HepG2 (cell line): ENCODE measurements at regions not wholly inside any gene's neighbourhood (a gene's known extent, or its start where the extent isn't known, plus 50 kb on each side); places are given as distances from the start of the nearest gene placed in this dataset.

Source experiments
- ATAC-seq: fragments of 200-7000 bp; cut with Tn5 transposase; 3 replicates; pipeline ENCODE4 v1.9.1; 2020; ENCODE audit warnings: mild to moderate bottlenecking, moderate library complexity
- BruUV-seq: library from RNA; stranded (reverse); fragments of 400-500 nt; replicated peaks from 2 replicates; lab custom pipeline; 2021; lab: Mats Ljungman, UMichigan
- CTCF ChIA-PET: fragments of 300-600 bp; formaldehyde crosslinking; extraction: SDS; loops from one replicate; lab custom pipeline; 2021; ENCODE audit warnings: low total read pairs, inconsistent platforms, low intra/inter-chr PET ratio; lab: Yijun Ruan, JAX
- POLR2A ChIA-PET: fragments of 350-600 bp; sonication (Branson Sonifier 250); formaldehyde crosslinking; loops from one replicate; lab custom pipeline; 2020; ENCODE audit warnings: antibody characterized with exemption, inconsistent platforms; lab: Yijun Ruan, JAX
- DNase-seq: peaks from one replicate; pipeline ENCODE4 v3.0.0-alpha.2; 2015; ENCODE audit warnings: low spot score
- FAIRE-seq: peaks from 3 replicates; lab custom pipeline; 2011; peaks lifted over from hg19 to GRCh38; lab: Jason Lieb, UNC
- H2AFZ ChIP-seq: one replicate; pipeline ENCODE4 v1.6.1; 2011; ENCODE audit warnings: low read length, inconsistent platforms
- H3K27ac ChIP-seq: fragments of 300-600 bp; 3 replicates; pipeline ENCODE4 v1.8.0; 2011; ENCODE audit warnings: mixed run types, mild to moderate bottlenecking, mixed read lengths, low read length, inconsistent platforms; ENCODE audit not compliant: insufficient read depth; ENCODE audit errors: extremely low read length
- H3K27me3 ChIP-seq, 2 experiments: fragments of 200-600 bp in 1 of 2; 2 replicates in 1 of 2; 3 replicates in 1 of 2; pipeline versions ENCODE4 v1.6.0 to v1.8.0; 2011; ENCODE audit warnings: low read length in 2 of 2, mild to moderate bottlenecking in 2 of 2, moderate library complexity in 2 of 2, inconsistent platforms in 1 of 2; ENCODE audit not compliant: insufficient read depth in 2 of 2, control insufficient read depth in 1 of 2
- H3K36me3 ChIP-seq, 2 experiments: fragments of 200-600 bp in 1 of 2; replicated peaks in 1 of 2; 2 replicates in 1 of 2; 3 replicates in 1 of 2; pipeline versions ENCODE4 v1.5.1 to v1.8.0; 2011; ENCODE audit warnings: low read length in 2 of 2, inconsistent platforms in 1 of 2; ENCODE audit not compliant: insufficient read depth in 2 of 2, control insufficient read depth in 1 of 2
- H3K4me1 ChIP-seq: 2 replicates; pipeline ENCODE4 v1.5.1; 2012; ENCODE audit warnings: low read length, inconsistent platforms; ENCODE audit not compliant: insufficient read depth
- H3K4me2 ChIP-seq: 2 replicates; pipeline ENCODE4 v1.6.0; 2011; ENCODE audit warnings: low read depth, low read length, inconsistent platforms
- H3K4me3 ChIP-seq, 3 experiments: fragments of 200-600 bp in 1 of 3; sonication (generic), shearing (Covaris generic) in 1 of 3; replicated peaks in 1 of 3; 2 replicates each; pipeline ENCODE4 v1.5.1; 2011 to 2016; ENCODE audit warnings: low read length in 3 of 3, inconsistent platforms in 2 of 3, low read depth in 2 of 3, mild to moderate bottlenecking in 2 of 3, control low read depth in 1 of 3, mixed read lengths in 1 of 3; ENCODE audit not compliant: insufficient read depth in 1 of 3
- H3K79me2 ChIP-seq: one replicate; pipeline ENCODE4 v1.6.1; 2011; ENCODE audit warnings: low read length, inconsistent platforms; ENCODE audit not compliant: insufficient read depth
- H3K9ac ChIP-seq: 2 replicates; pipeline ENCODE4 v1.6.0; 2011; ENCODE audit warnings: mild to moderate bottlenecking, low read depth, low read length, inconsistent platforms; ENCODE audit not compliant: insufficient read depth
- H3K9me3 ChIP-seq: 2 replicates; pipeline ENCODE4 v1.5.1; 2012; ENCODE audit warnings: mild to moderate bottlenecking, low read length
- H4K20me1 ChIP-seq: 2 replicates; pipeline ENCODE4 v1.6.0; 2011; ENCODE audit warnings: inconsistent platforms, mild to moderate bottlenecking, low read length, moderate library complexity; ENCODE audit not compliant: insufficient read depth
- KLF9 ChIP-seq: IDR thresholded peaks from 2 replicates; pipeline ENCODE4 v1.6.1; 2016; ENCODE audit warnings: low read depth
- MLLT10 ChIP-seq: sonication (generic); formaldehyde crosslinking; IDR thresholded peaks from 2 replicates; pipeline ENCODE4 v1.4.0; 2020; ENCODE audit warnings: missing genetic modification reagents
- NR2F1 ChIP-seq, 2 experiments: fragments of 450-650 bp in 1 of 2; formaldehyde crosslinking in 1 of 2; IDR thresholded peaks; 2 replicates each; pipeline versions ENCODE4 v1.5.0 to v1.6.1; 2016 to 2020; ENCODE audit warnings: mild to moderate bottlenecking in 1 of 2, missing compliant biosample characterization in 1 of 2, missing genetic modification reagents in 1 of 2, moderate library complexity in 1 of 2
- ZNF20 ChIP-seq: sonication (generic); formaldehyde crosslinking; IDR thresholded peaks from 2 replicates; pipeline ENCODE4 v1.4.0; 2020; ENCODE audit warnings: mild to moderate bottlenecking, moderate library complexity, missing genetic modification reagents
- WGBS: methylation state at CpG from one replicate; pipeline ENCODE4 v1.1.6; 2017; ENCODE audit warnings: low lambda C conversion rate; 5-methylcytosine and 5-hydroxymethylcytosine counted together
- in situ Hi-C: cut with HindIII; loops from 2 replicates; pipeline ENCODE4 v1.10.0; 2017; ENCODE audit warnings: low pct_unique_long_range_greater_than_20kb; ENCODE audit not compliant: extremely low pct_ligation_motif_present
- intact Hi-C: fragments of 100-400 bp; cut with micrococcal nuclease; formaldehyde crosslinking; loops from one replicate; pipeline ENCODE4 v1.10.0; 2022; ENCODE audit not compliant: unreplicated experiment
- TF ChIP-seq, protein P1 (sequence below): sonication (generic); formaldehyde crosslinking; IDR thresholded peaks from 2 replicates; pipeline ENCODE4 v1.4.0; 2020; ENCODE audit warnings: missing genetic modification reagents

DNA sequence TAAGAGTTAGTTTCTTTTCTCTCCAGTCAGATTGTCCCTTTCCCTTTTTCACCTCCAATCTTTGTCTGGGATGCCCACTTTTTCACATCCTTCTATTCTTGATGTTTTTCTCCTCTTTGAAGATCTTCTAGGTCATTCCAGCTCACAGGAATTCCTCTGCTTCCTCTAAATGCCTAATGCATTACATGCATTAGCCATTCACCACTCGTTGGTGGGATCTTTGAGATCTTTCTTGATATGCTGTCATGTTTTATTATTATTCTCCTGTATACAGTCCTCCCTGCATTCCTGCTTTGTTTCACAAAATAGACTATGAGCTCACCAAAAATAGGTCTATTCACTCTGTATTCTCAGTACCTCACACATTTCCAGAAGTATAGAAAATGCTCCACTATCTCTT lies 129.0 kb downstream of the LYPLAL1 start:
- in situ Hi-C loops (loop anchor here (25.0 kb wide), 1 partner anchor 940 kb away; no protein-coding TSS in a partner anchor), intact Hi-C loops (no loop called here)
- Histone ChIP-seq H3K27me3 (no peaks in the 10 kb centered on the region), H3K9me3 (peaks cover 8% of the 10 kb centered on the region), H3K4me3 (no peak overlapping the region), H3K79me2 (no peaks in the 10 kb centered on the region), H3K27ac (no peak overlapping the region), H2AFZ (no peak overlapping the region), H3K4me2 (no peak overlapping the region), H3K36me3 (no peaks in the 10 kb centered on the region), H3K4me1 (no peaks in the 10 kb centered on the region), H4K20me1 (no peaks in the 10 kb centered on the region), H3K9ac (no peak overlapping the region)
- ChIA-PET CTCF (no interaction called here), POLR2A (interaction anchor here (1.1 kb wide), 1 partner anchor 11 kb away, joined by 3 read pairs; no protein-coding TSS in a partner anchor)
- DNase-seq (no peak), ATAC-seq (no peak), FAIRE-seq (no peak)
- BruUV-seq, result no TSS peak
- no peak for TF ChIP-seq MLLT10 (CRISPR knock-in tag)
- TF ChIP-seq NR2F1 (CRISPR knock-in tag; IDR thresholded peaks at IDR 0.05), result no peak
- no peak for TF ChIP-seq ZNF20 (CRISPR knock-in tag)
- TF ChIP-seq, protein P1, sequence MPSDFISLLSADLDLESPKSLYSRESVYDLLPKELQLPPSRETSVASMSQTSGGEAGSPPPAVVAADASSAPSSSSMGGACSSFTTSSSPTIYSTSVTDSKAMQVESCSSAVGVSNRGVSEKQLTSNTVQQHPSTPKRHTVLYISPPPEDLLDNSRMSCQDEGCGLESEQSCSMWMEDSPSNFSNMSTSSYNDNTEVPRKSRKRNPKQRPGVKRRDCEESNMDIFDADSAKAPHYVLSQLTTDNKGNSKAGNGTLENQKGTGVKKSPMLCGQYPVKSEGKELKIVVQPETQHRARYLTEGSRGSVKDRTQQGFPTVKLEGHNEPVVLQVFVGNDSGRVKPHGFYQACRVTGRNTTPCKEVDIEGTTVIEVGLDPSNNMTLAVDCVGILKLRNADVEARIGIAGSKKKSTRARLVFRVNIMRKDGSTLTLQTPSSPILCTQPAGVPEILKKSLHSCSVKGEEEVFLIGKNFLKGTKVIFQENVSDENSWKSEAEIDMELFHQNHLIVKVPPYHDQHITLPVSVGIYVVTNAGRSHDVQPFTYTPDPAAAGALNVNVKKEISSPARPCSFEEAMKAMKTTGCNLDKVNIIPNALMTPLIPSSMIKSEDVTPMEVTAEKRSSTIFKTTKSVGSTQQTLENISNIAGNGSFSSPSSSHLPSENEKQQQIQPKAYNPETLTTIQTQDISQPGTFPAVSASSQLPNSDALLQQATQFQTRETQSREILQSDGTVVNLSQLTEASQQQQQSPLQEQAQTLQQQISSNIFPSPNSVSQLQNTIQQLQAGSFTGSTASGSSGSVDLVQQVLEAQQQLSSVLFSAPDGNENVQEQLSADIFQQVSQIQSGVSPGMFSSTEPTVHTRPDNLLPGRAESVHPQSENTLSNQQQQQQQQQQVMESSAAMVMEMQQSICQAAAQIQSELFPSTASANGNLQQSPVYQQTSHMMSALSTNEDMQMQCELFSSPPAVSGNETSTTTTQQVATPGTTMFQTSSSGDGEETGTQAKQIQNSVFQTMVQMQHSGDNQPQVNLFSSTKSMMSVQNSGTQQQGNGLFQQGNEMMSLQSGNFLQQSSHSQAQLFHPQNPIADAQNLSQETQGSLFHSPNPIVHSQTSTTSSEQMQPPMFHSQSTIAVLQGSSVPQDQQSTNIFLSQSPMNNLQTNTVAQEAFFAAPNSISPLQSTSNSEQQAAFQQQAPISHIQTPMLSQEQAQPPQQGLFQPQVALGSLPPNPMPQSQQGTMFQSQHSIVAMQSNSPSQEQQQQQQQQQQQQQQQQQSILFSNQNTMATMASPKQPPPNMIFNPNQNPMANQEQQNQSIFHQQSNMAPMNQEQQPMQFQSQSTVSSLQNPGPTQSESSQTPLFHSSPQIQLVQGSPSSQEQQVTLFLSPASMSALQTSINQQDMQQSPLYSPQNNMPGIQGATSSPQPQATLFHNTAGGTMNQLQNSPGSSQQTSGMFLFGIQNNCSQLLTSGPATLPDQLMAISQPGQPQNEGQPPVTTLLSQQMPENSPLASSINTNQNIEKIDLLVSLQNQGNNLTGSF, result no peak
- TF ChIP-seq KLF9 (CRISPR knock-in tag), result no peak
- WGBS, result 65% methylated on average over 1 of the region's 1 CpG
